Progenitor cell of endocrine pancreas (in vitro differentiated cells): ENCODE measurements at regions not wholly inside any gene's neighbourhood (a gene's known extent, or its start where the extent isn't known, plus 50 kb on each side); places are given as distances from the start of the nearest gene placed in this dataset.
A peak's percentile ranks its signal among the peaks of the same experiment; 100 is the strongest.

Experiments
- DNase-seq: peaks from one replicate; pipeline ENCODE4 v3.0.0; 2021; ENCODE audit warnings: low spot score; ENCODE audit not compliant: unreplicated experiment
- H3K27ac Mint-ChIP-seq: 2 replicates; pipeline ENCODE4 v1.8.0; 2021; ENCODE audit warnings: mild to moderate bottlenecking, moderate library complexity, mixed read lengths
- H3K27me3 Mint-ChIP-seq: 2 replicates; pipeline ENCODE4 v1.8.0; 2021; ENCODE audit warnings: mixed read lengths
- H3K36me3 Mint-ChIP-seq: 2 replicates; pipeline ENCODE4 v1.8.0; 2022; ENCODE audit warnings: mixed read lengths; ENCODE audit not compliant: insufficient read depth
- H3K4me1 Mint-ChIP-seq: 2 replicates; pipeline ENCODE4 v1.8.0; 2021; ENCODE audit warnings: low read depth, mixed read lengths
- H3K4me3 Mint-ChIP-seq: 2 replicates; pipeline ENCODE4 v1.8.0; 2021; ENCODE audit warnings: low read depth, mild to moderate bottlenecking, moderate library complexity, mixed read lengths
- H3K9me3 Mint-ChIP-seq: 2 replicates; pipeline ENCODE4 v1.8.0; 2021; ENCODE audit warnings: low read depth, mixed read lengths
- TF ChIP-seq, protein P1 (sequence below): fragments of 200-600 bp; sonication (generic); IDR thresholded peaks from one replicate; pipeline ENCODE4 v1.5.0; 2021; ENCODE audit warnings: antibody characterized with exemption, mild to moderate bottlenecking; ENCODE audit not compliant: unreplicated experiment

DNA sequence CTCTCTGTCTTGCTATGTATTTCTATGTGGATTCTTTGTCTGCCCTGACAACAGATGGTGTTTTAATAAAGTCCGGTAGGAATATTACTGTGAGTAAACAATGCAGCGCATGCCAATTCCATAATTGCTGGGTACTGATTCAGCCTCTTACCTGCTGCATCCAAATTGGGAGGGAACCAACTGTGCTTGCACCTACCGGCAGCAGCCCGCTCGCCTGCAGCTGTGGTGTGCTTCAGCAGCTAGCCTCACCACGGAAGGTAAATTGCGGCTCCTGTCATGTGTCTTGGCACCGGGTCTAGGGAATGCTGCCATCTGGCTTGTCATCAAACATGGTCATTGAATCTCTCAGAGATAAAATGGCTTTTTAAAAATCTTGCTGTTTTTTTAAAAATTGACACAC is 704.8 kb upstream of the SLC35B3 start:
- TF ChIP-seq, protein P1, sequence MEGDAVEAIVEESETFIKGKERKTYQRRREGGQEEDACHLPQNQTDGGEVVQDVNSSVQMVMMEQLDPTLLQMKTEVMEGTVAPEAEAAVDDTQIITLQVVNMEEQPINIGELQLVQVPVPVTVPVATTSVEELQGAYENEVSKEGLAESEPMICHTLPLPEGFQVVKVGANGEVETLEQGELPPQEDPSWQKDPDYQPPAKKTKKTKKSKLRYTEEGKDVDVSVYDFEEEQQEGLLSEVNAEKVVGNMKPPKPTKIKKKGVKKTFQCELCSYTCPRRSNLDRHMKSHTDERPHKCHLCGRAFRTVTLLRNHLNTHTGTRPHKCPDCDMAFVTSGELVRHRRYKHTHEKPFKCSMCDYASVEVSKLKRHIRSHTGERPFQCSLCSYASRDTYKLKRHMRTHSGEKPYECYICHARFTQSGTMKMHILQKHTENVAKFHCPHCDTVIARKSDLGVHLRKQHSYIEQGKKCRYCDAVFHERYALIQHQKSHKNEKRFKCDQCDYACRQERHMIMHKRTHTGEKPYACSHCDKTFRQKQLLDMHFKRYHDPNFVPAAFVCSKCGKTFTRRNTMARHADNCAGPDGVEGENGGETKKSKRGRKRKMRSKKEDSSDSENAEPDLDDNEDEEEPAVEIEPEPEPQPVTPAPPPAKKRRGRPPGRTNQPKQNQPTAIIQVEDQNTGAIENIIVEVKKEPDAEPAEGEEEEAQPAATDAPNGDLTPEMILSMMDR, result no peak
- no peaks in the 10 kb centered on the region for H3K36me3 Mint-ChIP-seq
- H3K4me3 Mint-ChIP-seq, result no peak overlapping the region
- H3K9me3 Mint-ChIP-seq, result peaks cover 3% of the 10 kb centered on the region
- H3K27me3 Mint-ChIP-seq, result no peaks in the 10 kb centered on the region
- DNase-seq, result no peak
- H3K27ac Mint-ChIP-seq, result no peak overlapping the region
- no peaks in the 10 kb centered on the region for H3K4me1 Mint-ChIP-seq

DNA sequence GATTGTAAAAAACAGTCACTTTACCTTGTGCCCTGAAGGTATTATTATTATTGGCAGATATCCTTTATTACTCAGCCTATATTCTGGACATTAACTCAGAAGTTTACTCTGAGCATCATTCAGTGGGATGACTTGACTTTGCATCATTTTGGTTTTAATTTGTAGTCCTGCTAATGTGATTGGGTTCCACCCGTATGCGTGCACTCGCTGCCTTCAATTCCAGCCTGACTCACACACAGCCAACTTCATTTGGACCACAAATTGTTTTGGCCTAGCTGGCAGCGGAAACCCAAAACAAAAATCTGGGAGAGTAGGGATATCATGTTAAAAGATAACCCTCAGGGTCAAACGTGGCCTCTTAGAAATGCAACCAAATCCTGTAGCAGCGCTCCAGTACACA is 704.4 kb upstream of the SLC35B3 start:
- H3K27me3 Mint-ChIP-seq, result no peaks in the 10 kb centered on the region
- no peak for DNase-seq
- H3K4me1 Mint-ChIP-seq, result no peaks in the 10 kb centered on the region

DNA sequence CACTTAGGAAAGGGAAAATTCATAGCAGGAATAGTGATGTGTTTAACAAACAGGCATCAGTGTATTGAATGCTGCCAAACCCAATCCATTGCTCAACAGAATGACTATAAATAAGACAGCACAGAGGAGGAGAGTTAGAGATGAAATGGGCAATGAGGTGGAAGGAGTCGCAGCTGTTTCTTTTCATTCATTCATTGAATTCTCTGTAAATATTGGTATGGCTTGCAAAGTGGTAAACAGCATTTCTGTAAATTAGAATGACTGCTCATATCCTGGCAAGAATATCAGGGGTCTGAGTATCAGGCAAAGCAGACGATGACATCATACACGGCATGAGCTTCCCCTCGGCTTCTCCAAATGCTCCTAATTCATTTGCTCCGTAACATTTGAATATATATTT is 703.6 kb upstream of the SLC35B3 start:
- no peak for DNase-seq
- Mint-ChIP-seq H3K4me1 (no peaks in the 10 kb centered on the region), H3K27me3 (no peaks in the 10 kb centered on the region), H3K36me3 (no peaks in the 10 kb centered on the region), H3K4me3 (no peak overlapping the region), H3K27ac (no peak overlapping the region), H3K9me3 (peaks cover 3% of the 10 kb centered on the region)
- TF ChIP-seq, protein P1, result no peak

More for the DNA sequence above, 704.4 kb upstream of the SLC35B3 start:
- TF ChIP-seq, protein P1, result no peak
- no peaks in the 10 kb centered on the region for H3K36me3 Mint-ChIP-seq
- H3K27ac Mint-ChIP-seq, result no peak overlapping the region
- H3K4me3 Mint-ChIP-seq, result no peak overlapping the region
- peaks cover 3% of the 10 kb centered on the region for H3K9me3 Mint-ChIP-seq

DNA sequence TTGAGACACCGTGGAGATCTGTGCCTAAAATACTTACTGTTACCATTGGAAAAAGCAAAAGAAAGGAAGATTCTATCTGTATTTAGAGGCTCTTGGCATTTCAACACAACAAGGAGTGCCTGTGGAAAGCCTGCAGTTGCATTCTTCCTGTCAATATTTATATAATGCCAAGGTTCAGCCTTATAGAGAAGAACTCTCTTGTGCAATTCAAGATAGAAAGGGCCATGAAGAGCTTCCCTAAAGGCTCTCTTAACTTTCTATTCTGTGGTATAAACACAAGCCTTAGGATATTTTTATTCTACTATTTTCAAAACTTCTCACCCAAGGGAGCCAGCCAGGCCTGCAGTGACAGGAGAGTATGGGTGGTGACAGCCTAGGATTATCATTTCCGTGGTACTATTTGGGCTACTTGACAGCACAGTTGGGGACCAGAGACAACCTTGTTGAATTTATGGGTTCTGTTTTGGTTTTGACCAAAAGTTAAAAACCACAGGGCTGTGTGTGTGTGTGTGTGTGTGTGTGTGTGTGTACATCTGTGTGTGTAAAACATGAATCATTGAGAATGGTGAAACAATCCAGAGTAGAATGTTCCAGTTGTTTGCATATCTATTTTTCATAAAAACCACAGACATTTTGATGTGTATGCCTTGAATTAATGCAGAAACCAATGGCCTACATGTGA is 700.9 kb upstream of the SLC35B3 start:
- no peak overlapping the region for H3K4me3 Mint-ChIP-seq
- no peak overlapping the region for H3K27ac Mint-ChIP-seq
- H3K36me3 Mint-ChIP-seq, result no peaks in the 10 kb centered on the region
- no peaks in the 10 kb centered on the region for H3K9me3 Mint-ChIP-seq
- H3K27me3 Mint-ChIP-seq, result no peaks in the 10 kb centered on the region
- TF ChIP-seq, protein P1, result no peak
- DNase-seq, result no peak
- peaks cover 3% of the 10 kb centered on the region for H3K4me1 Mint-ChIP-seq

DNA sequence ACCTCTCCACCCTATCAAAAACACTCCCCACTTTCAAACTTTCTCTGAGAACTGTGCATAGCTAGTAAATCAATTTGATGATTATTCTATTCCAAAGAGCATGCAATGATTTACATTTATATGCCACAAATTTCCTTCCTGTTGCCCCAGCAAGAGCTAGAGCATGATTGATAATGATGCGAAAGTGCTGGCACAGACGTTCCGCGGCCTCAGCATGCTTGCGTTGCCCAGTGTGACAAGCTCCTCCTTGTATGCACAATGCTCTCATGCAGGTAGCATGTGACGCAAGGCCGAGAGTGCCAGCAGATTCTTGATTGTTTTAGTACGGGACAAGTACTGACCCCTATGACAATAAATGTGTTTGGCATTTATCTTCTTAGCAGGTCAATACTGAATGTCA is 696.3 kb upstream of the SLC35B3 start:
- H3K9me3 Mint-ChIP-seq, result no peaks in the 10 kb centered on the region
- H3K27ac Mint-ChIP-seq, result peak overlapping the region; percentile 67
- DNase-seq, result peak; percentile 15
- no peaks in the 10 kb centered on the region for H3K36me3 Mint-ChIP-seq
- peaks cover 3% of the 10 kb centered on the region for H3K4me1 Mint-ChIP-seq
- H3K4me3 Mint-ChIP-seq, result peak overlapping the region; percentile 15
- TF ChIP-seq, protein P1, result no peak
- H3K27me3 Mint-ChIP-seq, result no peaks in the 10 kb centered on the region
